COLO668 (cell line): ENCODE measurements at regions not wholly inside any gene's neighbourhood (a gene's known extent, or its start where the extent isn't known, plus 50 kb on each side); places are given as distances from the start of the nearest gene placed in this dataset.

Source experiments
- DNase-seq: peaks from one replicate; lab custom pipeline; 2025; ENCODE audit not compliant: unreplicated experiment; lab: John Stamatoyannopoulos, UW

GRCh38 chr12:69061574-69061973 is 128.6 kb upstream of the CPM start:
- no peak for DNase-seq

GRCh38 chr12:69062621-69063237 is 129.8 kb upstream of the CPM start:
- DNase-seq = no peak

GRCh38 chr12:69064734-69065443 is 131.9 kb upstream of the CPM start:
- no peak for DNase-seq

DNA sequence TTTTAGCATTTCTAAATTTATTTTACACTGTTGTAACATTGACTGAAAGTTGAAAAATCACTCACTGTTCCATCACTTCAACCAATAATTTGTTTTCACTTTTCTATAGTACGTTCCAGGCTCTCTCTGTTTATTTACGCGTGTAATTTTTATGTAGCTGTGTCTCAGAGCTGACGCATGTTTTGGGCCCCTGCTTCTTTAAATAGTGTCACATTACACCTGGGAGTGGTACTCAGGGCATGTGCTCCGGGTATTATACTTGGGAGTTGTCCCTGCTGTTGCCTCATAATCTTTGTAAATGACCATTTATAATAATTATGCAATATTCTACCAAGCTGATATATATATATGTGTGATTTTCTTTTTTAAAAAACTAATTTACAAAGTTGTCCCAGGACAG is 132.8 kb upstream of the CPM start:
- peak; percentile 37 for DNase-seq

DNA sequence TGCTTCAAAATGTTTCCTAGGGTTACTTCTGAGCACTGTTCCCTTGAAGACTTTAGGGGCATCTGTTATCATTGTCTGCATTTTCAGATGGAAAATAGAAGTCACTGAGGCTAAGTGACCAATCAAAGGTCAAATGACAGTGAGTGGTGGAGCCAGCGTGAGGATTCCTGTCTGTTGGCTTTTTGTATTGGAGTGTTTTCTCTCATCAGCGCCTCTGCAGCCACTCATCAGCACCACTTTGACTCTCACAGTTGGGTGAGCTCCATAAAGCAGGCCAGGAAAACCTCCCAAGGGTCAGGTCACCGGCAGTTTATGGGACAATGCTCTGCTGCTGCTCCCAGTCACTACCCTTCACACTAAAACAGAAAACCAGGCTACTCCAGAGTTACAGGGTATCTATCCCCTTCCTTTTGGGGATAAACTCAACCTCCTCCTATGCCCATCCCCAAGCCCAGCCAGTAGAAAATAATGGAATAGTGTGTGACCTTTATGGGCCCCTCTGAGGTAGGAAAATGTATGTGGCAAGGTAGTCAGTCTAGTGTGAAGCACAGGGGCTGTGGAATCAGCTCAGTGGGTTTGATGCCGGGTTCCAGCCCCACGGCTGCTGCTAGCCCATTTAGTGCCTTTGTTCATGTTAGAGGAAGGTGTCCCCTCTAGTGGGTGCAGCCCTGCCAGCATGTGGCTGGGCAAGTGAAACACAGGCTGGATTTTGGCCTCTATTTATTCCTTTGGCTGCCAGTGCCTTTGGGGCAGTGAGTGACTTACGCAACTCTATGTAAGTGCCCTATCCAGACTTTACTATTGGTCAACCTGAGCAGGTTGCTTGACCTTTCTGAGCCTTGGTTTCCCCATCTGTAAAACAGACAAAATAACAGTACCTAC is 133.8 kb upstream of the CPM start:
- peak; percentile 19 for DNase-seq

- DNase-seq = no peak
Measured at GRCh38 chr12:69067713-69068112, 134.7 kb upstream of the CPM start.

DNA sequence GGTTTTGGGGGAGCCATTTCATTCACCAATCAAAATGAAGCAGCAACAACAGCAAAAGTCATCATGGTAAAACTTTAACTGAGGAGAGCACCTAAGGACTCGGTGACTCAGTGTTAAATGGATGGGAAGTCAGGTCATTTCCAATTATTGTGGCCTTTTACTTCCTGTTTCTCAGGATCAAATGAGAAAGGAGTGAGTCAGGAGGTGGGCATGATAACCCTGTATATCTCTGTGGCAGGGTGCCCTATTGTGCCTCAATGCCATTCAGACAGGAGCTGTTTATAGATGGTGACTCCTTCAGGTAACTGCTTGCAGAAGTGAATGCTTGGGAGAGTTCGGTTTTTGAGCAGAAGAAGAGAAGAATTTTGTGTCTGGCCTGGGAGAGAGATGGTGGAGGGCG is 135.5 kb upstream of the CPM start:
- DNase-seq = no peak

GRCh38 chr12:69069479-69069878 is 136.5 kb upstream of the CPM start:
- no peak for DNase-seq

DNA sequence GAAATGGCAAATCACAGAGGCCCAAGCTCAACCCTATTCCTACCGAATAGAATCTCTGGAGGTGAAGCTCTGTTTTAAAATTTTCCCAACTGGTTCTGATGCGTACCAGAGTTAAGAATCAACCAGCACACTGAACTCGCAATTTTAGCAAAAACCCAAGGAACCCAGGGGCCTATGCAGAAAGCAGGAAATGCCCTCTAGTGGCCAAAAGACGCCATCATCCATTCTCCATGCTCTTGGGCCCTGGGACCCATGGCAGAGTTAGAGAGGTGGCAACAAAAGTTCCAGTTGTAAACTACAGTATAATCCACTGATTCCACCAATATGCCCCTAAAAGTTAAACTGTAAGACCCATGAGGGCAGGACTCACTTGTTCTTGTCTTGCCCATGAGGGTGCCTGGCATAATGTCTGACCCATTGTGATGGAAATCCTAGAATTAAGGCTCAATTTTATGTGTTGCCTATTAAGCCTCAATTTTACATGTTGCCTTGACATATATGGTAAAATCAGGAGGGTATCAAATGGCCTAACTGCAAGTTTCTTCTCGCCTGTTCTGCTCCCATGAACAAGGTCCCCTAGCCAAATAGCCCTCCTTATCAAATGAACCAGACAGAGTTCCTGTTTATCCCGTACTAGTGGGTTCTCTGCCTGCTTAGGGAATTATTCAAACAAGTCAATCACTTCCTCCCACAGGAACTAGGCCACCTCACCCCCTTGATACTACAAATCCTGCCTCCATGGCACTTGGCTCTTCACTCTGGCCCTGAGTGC is 137.5 kb upstream of the CPM start:
- peak; percentile 63 for DNase-seq

- peak; percentile 37 for DNase-seq
Measured at GRCh38 chr12:69071091-69071370, 138.1 kb upstream of the CPM start.

- DNase-seq = no peak
Measured at GRCh38 chr12:69073035-69073434, 140.1 kb upstream of the CPM start.

DNA sequence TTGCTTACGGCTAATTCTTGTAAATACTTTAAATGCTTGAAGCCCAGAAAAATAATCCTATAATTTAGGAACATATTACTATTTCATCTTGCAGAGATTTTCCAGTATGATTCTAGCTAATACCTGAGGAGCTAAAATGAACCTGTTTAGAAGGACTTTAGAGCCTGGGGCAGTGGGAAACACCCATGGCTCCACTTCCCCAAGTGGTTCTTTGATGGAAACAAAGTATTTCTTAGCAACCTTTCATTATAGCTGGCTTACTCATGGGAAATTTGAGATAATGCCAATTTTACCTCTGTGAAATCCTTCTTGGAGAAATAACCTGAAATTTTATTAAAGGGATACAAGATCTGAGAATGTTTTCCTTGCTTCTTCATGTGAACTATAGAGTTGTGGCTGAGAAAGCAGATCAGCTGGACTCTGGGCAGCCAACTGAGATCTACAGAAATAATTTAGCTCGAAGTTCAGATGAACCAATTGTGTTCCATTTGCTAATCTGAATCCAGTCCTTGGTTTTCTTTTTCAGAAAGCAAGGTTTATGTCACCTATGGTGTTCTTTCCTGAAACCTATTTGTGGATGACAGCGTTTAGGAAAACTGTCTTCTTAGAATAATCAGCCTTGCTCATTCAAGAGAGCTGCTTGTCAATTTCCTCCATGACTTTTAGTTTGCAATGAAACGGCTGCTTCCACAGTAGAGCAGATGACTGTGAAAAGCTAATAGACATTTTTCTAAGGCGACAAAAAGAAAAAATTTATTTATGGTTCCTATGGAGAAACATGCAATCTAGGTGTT is 141.8 kb upstream of the CPM start:
- no peak for DNase-seq

DNA sequence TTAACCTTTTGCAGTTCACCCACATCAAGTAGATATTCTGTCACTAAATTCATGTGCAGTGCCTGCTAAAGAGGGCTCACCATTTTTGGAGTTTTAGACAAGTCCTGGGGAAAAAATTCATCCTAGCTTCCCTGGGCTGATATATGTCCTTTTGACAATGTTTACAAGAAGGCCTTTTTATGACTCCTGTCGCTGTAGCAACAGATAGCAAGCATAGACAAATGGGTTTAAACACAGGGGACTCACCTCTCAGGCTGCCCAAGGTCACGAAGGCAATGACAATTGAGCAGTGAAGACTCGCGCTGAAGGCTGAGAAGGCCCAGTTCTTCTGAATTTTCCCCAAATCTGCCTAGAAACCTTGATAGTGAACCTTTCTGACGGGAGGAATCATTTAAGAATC is 150.7 kb upstream of the CPM start:
- peak; percentile 16 for DNase-seq

DNA sequence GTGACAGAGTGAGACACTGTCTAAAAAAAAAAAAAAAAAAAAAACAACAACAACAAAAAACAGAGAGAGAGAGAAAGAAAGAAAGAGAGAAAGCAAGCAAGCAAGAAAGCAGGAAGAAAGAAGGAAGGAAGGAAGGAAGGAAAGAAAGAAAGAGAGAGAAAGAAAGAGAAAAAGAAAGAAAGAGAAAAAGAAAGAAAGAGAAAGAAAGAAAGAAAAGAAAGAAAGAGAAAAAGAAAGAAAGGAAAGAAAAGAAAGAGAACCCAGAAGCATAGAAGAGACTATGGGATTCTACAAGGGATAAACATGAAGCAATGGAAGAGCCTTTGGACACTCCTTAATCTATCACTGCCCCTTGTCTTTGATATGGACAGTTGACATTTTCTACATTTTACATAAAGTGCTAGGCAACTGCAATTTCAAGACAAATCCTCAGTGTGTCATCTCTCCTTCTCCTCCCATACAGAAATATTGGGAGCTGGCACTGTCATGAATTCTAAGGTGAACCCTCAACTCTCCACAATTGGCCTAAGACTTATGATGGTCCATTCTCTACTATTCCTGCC is 151.9 kb upstream of the CPM start:
- DNase-seq = no peak

DNA sequence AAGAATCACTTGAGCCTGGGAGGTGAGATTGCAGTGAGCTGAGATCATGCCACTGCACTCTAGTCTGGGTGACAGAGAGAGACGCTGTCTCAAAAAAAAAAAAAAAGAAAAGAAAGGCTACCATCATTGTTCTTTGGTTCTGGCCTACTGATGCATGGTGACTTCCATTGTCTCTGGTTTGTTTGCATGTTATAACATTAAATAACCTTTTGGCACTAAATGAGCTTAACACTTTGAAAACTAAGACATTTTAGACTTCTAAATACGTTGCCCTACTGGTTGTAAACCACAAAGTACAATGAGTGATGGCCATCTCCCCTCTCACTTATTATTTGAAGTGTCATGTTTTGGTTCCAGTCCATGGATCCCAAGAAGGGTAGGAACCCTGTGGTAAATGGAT is 152.9 kb upstream of the CPM start:
- DNase-seq = no peak

GRCh38 chr12:69087986-69088385 is 151.4 kb upstream of the CPSF6 start:
- DNase-seq = no peak

GRCh38 chr12:69090722-69091121 is 148.6 kb upstream of the CPSF6 start:
- DNase-seq = no peak

- DNase-seq = no peak
Measured at GRCh38 chr12:69091442-69092017, 147.8 kb upstream of the CPSF6 start.

DNA sequence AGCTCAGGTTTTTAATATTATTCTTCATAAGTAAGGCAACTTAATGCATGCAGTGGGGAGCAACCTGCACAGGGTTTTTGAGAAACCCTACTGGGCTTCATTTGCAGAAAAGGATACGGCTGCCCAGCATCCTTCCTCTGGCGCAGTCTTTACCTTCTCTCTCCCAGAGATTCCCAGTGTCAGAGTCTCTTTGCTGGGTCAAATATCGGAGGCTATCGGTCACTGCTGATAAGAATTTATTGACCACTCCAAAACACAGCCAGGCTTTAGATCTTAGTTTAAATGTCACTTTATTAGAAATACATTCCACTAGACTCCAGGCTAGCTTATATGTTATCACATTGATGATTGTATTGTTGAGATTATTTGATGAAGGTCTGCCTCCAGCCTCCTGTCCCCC is 147.2 kb upstream of the CPSF6 start:
- no peak for DNase-seq

DNA sequence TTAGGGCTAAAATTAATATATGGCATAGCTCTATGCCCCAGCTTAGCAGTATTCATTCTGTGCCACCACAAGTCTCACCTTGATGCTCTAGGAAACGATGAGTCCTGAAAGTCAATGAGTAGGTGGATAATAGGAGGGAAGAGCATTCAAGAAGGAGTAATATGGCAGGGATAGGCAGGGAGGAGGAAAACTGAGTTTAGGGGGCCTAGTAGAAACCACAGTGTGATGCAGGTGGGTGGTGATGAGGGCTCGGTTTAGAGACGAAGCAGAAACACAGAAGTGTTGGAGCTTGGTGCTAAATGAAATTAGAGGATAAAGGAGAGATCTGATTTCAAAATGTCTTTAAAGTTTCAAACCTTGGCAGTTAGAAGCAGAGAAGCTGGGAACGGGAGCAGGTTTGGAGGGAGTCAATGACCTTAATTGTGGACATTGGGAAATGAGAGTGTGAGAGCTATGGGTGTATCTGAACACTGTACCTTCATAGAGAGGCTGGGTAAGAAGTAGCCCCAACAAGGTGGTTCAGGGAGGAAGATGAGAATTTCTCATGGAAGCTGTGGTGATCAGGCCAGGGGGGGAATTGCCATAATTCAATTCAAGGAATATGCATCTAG is 144.7 kb upstream of the CPSF6 start:
- no peak for DNase-seq
